Embryonic facial prominence (tissue), 1 donor: ENCODE measurements at regions not wholly inside any gene's neighbourhood (a gene's known extent, or its start where the extent isn't known, plus 50 kb on each side); places are given as distances from the start of the nearest gene placed in this dataset.
"Not testable (repeated sequence)": the region's sequence is repeated elsewhere in the genome, so short reads cannot be mapped to it uniquely, and the experiment has no call there.

Experiments
- DNase-seq: peaks from one replicate; pipeline ENCODE4 v3.0.0-alpha.2; 2016; ENCODE audit errors: extremely low spot score

- DNase-seq, result no peak
Measured at GRCh38 chr10:9102026-9102425, 1047.5 kb downstream of the GATA3 start.

GRCh38 chr10:9103301-9103700 lies 1048.8 kb downstream of the GATA3 start:
- DNase-seq, result no peak

GRCh38 chr10:9111976-9112375 lies 1057.5 kb downstream of the GATA3 start:
- no peak for DNase-seq

- DNase-seq, result no peak
Measured at GRCh38 chr10:9126728-9127127, 1072.2 kb downstream of the GATA3 start.

GRCh38 chr10:9137368-9137767 lies 1082.9 kb downstream of the GATA3 start:
- DNase-seq, result no peak

- not testable (repeated sequence) for DNase-seq
Measured at GRCh38 chr10:9138829-9139228, 1084.3 kb downstream of the GATA3 start.

- no peak for DNase-seq
Measured at GRCh38 chr10:9140373-9140772, 1085.9 kb downstream of the GATA3 start.

- DNase-seq, result no peak
Measured at GRCh38 chr10:9147475-9147874, 1093.0 kb downstream of the GATA3 start.

GRCh38 chr10:9149134-9149533 lies 1094.6 kb downstream of the GATA3 start:
- no peak for DNase-seq

- not testable (repeated sequence) for DNase-seq
Measured at GRCh38 chr10:9153057-9153456, 1098.6 kb downstream of the GATA3 start.

- DNase-seq, result no peak
Measured at GRCh38 chr10:9157656-9158055, 1103.2 kb downstream of the GATA3 start.

- DNase-seq, result no peak
Measured at GRCh38 chr10:9158675-9159074, 1104.2 kb downstream of the GATA3 start.

GRCh38 chr10:9160275-9160674 lies 1105.8 kb downstream of the GATA3 start:
- DNase-seq, result no peak

- DNase-seq, result no peak
Measured at GRCh38 chr10:9163699-9164098, 1109.2 kb downstream of the GATA3 start.

GRCh38 chr10:9166770-9167169 lies 1112.3 kb downstream of the GATA3 start:
- DNase-seq, result no peak

GRCh38 chr10:9172276-9172675 lies 1117.8 kb downstream of the GATA3 start:
- DNase-seq, result no peak

GRCh38 chr10:9175200-9175599 lies 1120.7 kb downstream of the GATA3 start:
- no peak for DNase-seq

- not testable (repeated sequence) for DNase-seq
Measured at GRCh38 chr10:9183197-9183880, 1128.9 kb downstream of the GATA3 start.

- DNase-seq, result no peak
Measured at GRCh38 chr10:9188022-9188810, 1133.7 kb downstream of the GATA3 start.

- DNase-seq, result no peak
Measured at GRCh38 chr10:9189448-9189847, 1135.0 kb downstream of the GATA3 start.

- DNase-seq, result no peak
Measured at GRCh38 chr10:9193120-9193519, 1138.6 kb downstream of the GATA3 start.

GRCh38 chr10:9195385-9195784 lies 1140.9 kb downstream of the GATA3 start:
- no peak for DNase-seq

GRCh38 chr10:9198611-9199010 lies 1144.1 kb downstream of the GATA3 start:
- DNase-seq, result no peak
